H1 (cell line): ENCODE measurements at regions not wholly inside any gene's neighbourhood (a gene's known extent, or its start where the extent isn't known, plus 50 kb on each side); places are given as distances from the start of the nearest gene placed in this dataset.

Source experiments
- CTCF ChIA-PET: fragments of 300-600 bp; sonication (Branson Sonifier 250); formaldehyde crosslinking; loops from one replicate; lab custom pipeline; 2021; ENCODE audit not compliant: partially characterized antibody; lab: Charles Lee
- POLR2A ChIA-PET: fragments of 300-600 bp; sonication (Branson Sonifier 250); formaldehyde crosslinking; loops from one replicate; lab custom pipeline; 2021; ENCODE audit warnings: inconsistent platforms; ENCODE audit not compliant: partially characterized antibody; lab: Charles Lee
- DNase-seq, 2 experiments: peaks; one replicate each; pipeline versions ENCODE4 v3.0.0 to v3.0.0-alpha.2; 2010 to 2022; ENCODE audit warnings: low spot score in 2 of 2, low read depth in 1 of 2, mixed read lengths in 1 of 2
- FAIRE-seq: peaks from 2 replicates; lab custom pipeline; 2011; peaks lifted over from hg19 to GRCh38; lab: Jason Lieb, UNC
- H2AFZ ChIP-seq: 2 replicates; pipeline ENCODE4 v1.8.1; 2012; ENCODE audit warnings: low read length, inconsistent platforms
- H2AK5ac ChIP-seq: 2 replicates; pipeline ENCODE4 v1.6.1; 2013; ENCODE audit warnings: low read depth, low read length
- H2BK120ac ChIP-seq: replicated peaks from 2 replicates; pipeline ENCODE3; 2013; ENCODE audit warnings: low read depth, low read length, inconsistent platforms
- H2BK12ac ChIP-seq: 2 replicates; pipeline ENCODE4 v1.6.1; 2013; ENCODE audit warnings: low read depth, low read length
- H2BK15ac ChIP-seq: 2 replicates; pipeline ENCODE4 v1.6.1; 2013; ENCODE audit warnings: low read length
- H2BK20ac ChIP-seq: 2 replicates; pipeline ENCODE4 v1.6.1; 2013; ENCODE audit warnings: low read length
- H2BK5ac ChIP-seq: 2 replicates; pipeline ENCODE4 v1.6.1; 2013; ENCODE audit warnings: low read depth, low read length
- H3K14ac ChIP-seq: 2 replicates; pipeline ENCODE4 v1.6.1; 2013; ENCODE audit warnings: inconsistent platforms; ENCODE audit not compliant: insufficient read length
- H3K18ac ChIP-seq: 2 replicates; pipeline ENCODE4 v1.6.1; 2013; ENCODE audit warnings: low read length; ENCODE audit errors: extremely low read depth
- H3K23ac ChIP-seq: 2 replicates; pipeline ENCODE4 v1.6.1; 2013; ENCODE audit warnings: inconsistent platforms; ENCODE audit not compliant: insufficient read length
- H3K23me2 ChIP-seq: 2 replicates; pipeline ENCODE4 v1.6.1; 2013; ENCODE audit warnings: low read depth, low read length
- H3K27ac ChIP-seq: 2 replicates; pipeline ENCODE4 v1.6.1; 2011; ENCODE audit warnings: low read depth, low read length, inconsistent platforms
- H3K27me3 ChIP-seq, 4 experiments: replicated peaks in 1 of 4; 1 replicate in 1 of 4; 2 replicates in 3 of 4; pipeline versions ENCODE4 v1.6.1 to v1.8.1; 2011 to 2013; ENCODE audit warnings: low read length in 3 of 4, mild to moderate bottlenecking in 3 of 4, inconsistent platforms in 2 of 4, mixed read lengths in 2 of 4, moderate library complexity in 1 of 4; ENCODE audit not compliant: control insufficient read depth in 3 of 4, insufficient read depth in 3 of 4; ENCODE audit errors: extremely low read depth in 1 of 4
- H3K36me3 ChIP-seq, 4 experiments: 2 replicates each; pipeline versions ENCODE4 v1.6.1 to v1.8.1; 2011 to 2013; ENCODE audit warnings: mild to moderate bottlenecking in 4 of 4, low read length in 3 of 4, moderate library complexity in 2 of 4, control low read depth in 1 of 4, inconsistent platforms in 1 of 4; ENCODE audit not compliant: insufficient read depth in 4 of 4, control insufficient read depth in 2 of 4
- H3K4ac ChIP-seq: replicated peaks from 2 replicates; pipeline ENCODE3; 2013; ENCODE audit warnings: low read length, low read depth, mixed read lengths, inconsistent platforms; ENCODE audit not compliant: insufficient read length
- H3K4me1 ChIP-seq, 4 experiments: replicated peaks in 1 of 4; 1 replicate in 1 of 4; 2 replicates in 3 of 4; pipeline versions ENCODE4 v1.6.1 to v1.8.1; 2011 to 2013; ENCODE audit warnings: low read length in 3 of 4, inconsistent platforms in 2 of 4, mixed read lengths in 1 of 4; ENCODE audit not compliant: insufficient read depth in 4 of 4, control insufficient read depth in 3 of 4
- H3K4me2 ChIP-seq, 2 experiments: 2 replicates each; pipeline versions ENCODE4 v1.6.1 to v1.8.1; 2011 to 2013; ENCODE audit warnings: low read depth in 2 of 2, low read length in 2 of 2, control low read depth in 1 of 2, inconsistent platforms in 1 of 2, mild to moderate bottlenecking in 1 of 2; ENCODE audit not compliant: insufficient read depth in 1 of 2
- H3K4me3 ChIP-seq, 4 experiments: fragments of 200-600, 300-600 bp in 1 of 4; sonication (generic), shearing (Covaris generic), sonication (Bioruptor Twin) in 1 of 4; 2 replicates each; pipeline versions ENCODE4 v1.5.1 to v1.8.1; 2011 to 2016; ENCODE audit warnings: low read length in 4 of 4, low read depth in 3 of 4, control low read depth in 2 of 4, inconsistent platforms in 2 of 4, mild to moderate bottlenecking in 2 of 4, mixed read lengths in 1 of 4, moderate library complexity in 1 of 4; ENCODE audit not compliant: insufficient read depth in 2 of 4; ENCODE audit errors: extremely low read depth in 1 of 4
- H3K56ac ChIP-seq: replicated peaks from 2 replicates; pipeline ENCODE3; 2013; ENCODE audit warnings: low read depth, mild to moderate bottlenecking, mixed read lengths, low read length, inconsistent platforms; ENCODE audit not compliant: insufficient read length
- H3K79me1 ChIP-seq: 2 replicates; pipeline ENCODE4 v1.6.1; 2013; ENCODE audit warnings: low read depth, low read length, control low read depth
- H3K79me2 ChIP-seq, 2 experiments: 2 replicates each; pipeline versions ENCODE4 v1.6.1 to v1.8.1; 2012 to 2013; ENCODE audit warnings: low read length in 2 of 2, mild to moderate bottlenecking in 2 of 2, inconsistent platforms in 1 of 2; ENCODE audit not compliant: insufficient read depth in 2 of 2, control insufficient read depth in 1 of 2
- H3K9ac ChIP-seq, 4 experiments: replicated peaks in 1 of 4; 1 replicate in 1 of 4; 2 replicates in 3 of 4; pipeline versions ENCODE4 v1.6.1 to v1.8.1; 2011 to 2013; ENCODE audit warnings: low read depth in 3 of 4, low read length in 3 of 4, control low read depth in 2 of 4, mild to moderate bottlenecking in 2 of 4, moderate library complexity in 2 of 4, inconsistent platforms in 1 of 4; ENCODE audit errors: extremely low read depth in 1 of 4
- H3K9me3 ChIP-seq, 2 experiments: 2 replicates each; pipeline versions ENCODE4 v1.6.1 to v1.8.1; 2012 to 2013; ENCODE audit warnings: mild to moderate bottlenecking in 2 of 2, moderate library complexity in 2 of 2, control low read depth in 1 of 2, inconsistent platforms in 1 of 2, low read depth in 1 of 2, low read length in 1 of 2, mixed read lengths in 1 of 2; ENCODE audit not compliant: insufficient read depth in 2 of 2
- H4K20me1 ChIP-seq, 2 experiments: replicated peaks in 1 of 2; 2 replicates each; pipeline versions ENCODE3 to v1.8.1; 2011 to 2013; ENCODE audit warnings: inconsistent platforms in 2 of 2, low read length in 2 of 2, mild to moderate bottlenecking in 1 of 2; ENCODE audit not compliant: insufficient read depth in 2 of 2, control insufficient read depth in 1 of 2
- H4K5ac ChIP-seq: 2 replicates; pipeline ENCODE4 v1.6.1; 2013; ENCODE audit warnings: low read length, low read depth, mixed read lengths, inconsistent platforms; ENCODE audit not compliant: insufficient read length
- H4K8ac ChIP-seq: 2 replicates; pipeline ENCODE4 v1.8.0; 2013; ENCODE audit warnings: mild to moderate bottlenecking, moderate library complexity, low read length, inconsistent platforms; ENCODE audit not compliant: insufficient read depth; ENCODE audit errors: extremely low read depth
- H4K91ac ChIP-seq: replicated peaks from 2 replicates; pipeline ENCODE3; 2013; ENCODE audit warnings: low read length, mixed read lengths, inconsistent platforms; ENCODE audit not compliant: insufficient read length
- ASH2L ChIP-seq: fragments of 200-600, 300-600 bp; sonication (generic); IDR thresholded peaks from one replicate; pipeline ENCODE4 v1.7.1; 2017; ENCODE audit warnings: low read length
- ATF3 ChIP-seq: IDR thresholded peaks from 2 replicates; pipeline ENCODE4 v1.6.1; 2011; ENCODE audit warnings: low read depth, mild to moderate bottlenecking, low read length; ENCODE audit not compliant: insufficient read depth
- CBX8 ChIP-seq: fragments of 300-800, 300-1000 bp; sonication (generic); IDR thresholded peaks from 2 replicates; pipeline ENCODE4 v1.7.1; 2016; ENCODE audit warnings: low read depth, low read length, borderline replicate concordance
- EGR1 ChIP-seq: IDR thresholded peaks from 2 replicates; pipeline ENCODE4 v1.6.1; 2011; ENCODE audit warnings: low read depth, low read length, borderline replicate concordance
- EP300 ChIP-seq, 2 experiments: IDR thresholded peaks; 1 replicate in 1 of 2; 2 replicates in 1 of 2; pipeline ENCODE4 v1.6.1; 2011 to 2012; ENCODE audit warnings: low read depth in 2 of 2, low read length in 2 of 2, mild to moderate bottlenecking in 2 of 2, borderline replicate concordance in 1 of 2, inconsistent platforms in 1 of 2, moderate library complexity in 1 of 2
- GABPA ChIP-seq: IDR thresholded peaks from 2 replicates; pipeline ENCODE4 v1.6.1; 2011; ENCODE audit warnings: mild to moderate bottlenecking, low read length, moderate library complexity, borderline replicate concordance; ENCODE audit not compliant: insufficient read depth
- KDM4A ChIP-seq: IDR thresholded peaks from one replicate; pipeline ENCODE4 v1.7.1; 2012; ENCODE audit warnings: low read depth, mild to moderate bottlenecking, moderate library complexity, low read length, inconsistent platforms; ENCODE audit not compliant: severe bottlenecking
- NANOG ChIP-seq: IDR thresholded peaks from 2 replicates; pipeline ENCODE4 v1.6.1; 2011; ENCODE audit warnings: low read length, low read depth, mild to moderate bottlenecking, inconsistent platforms; ENCODE audit not compliant: insufficient read depth, poor library complexity, severe bottlenecking
- POU5F1 ChIP-seq: IDR thresholded peaks from 2 replicates; pipeline ENCODE4 v1.6.1; 2011; ENCODE audit warnings: low read depth, mild to moderate bottlenecking, low read length, moderate library complexity

- Histone ChIP-seq H2AK5ac (no peak overlapping the region), H3K56ac (no peak overlapping the region), H2BK5ac (no peak overlapping the region), H3K9ac (no peak overlapping the region), H3K14ac (no peak overlapping the region), H4K20me1 (no peaks in the 10 kb centered on the region), H3K4me1 (no peaks in the 10 kb centered on the region), H2BK15ac (no peak overlapping the region), H3K23me2 (no peaks in the 10 kb centered on the region), H4K5ac (no peak overlapping the region), H3K4ac (no peak overlapping the region), H3K18ac (no peak overlapping the region), H3K27ac (no peak overlapping the region), H3K9me3 (no peaks in the 10 kb centered on the region), H2BK20ac (no peak overlapping the region), H4K8ac (no peak overlapping the region), H2AFZ (no peak overlapping the region), H4K91ac (no peak overlapping the region), H3K4me3 (no peak overlapping the region), H3K23ac (no peak overlapping the region), H3K4me2 (no peak overlapping the region), H2BK120ac (no peak overlapping the region), H3K36me3 (no peaks in the 10 kb centered on the region), H3K27me3 (no peaks in the 10 kb centered on the region), H3K79me2 (no peaks in the 10 kb centered on the region), H3K79me1 (no peaks in the 10 kb centered on the region), H2BK12ac (no peak overlapping the region)
- FAIRE-seq (no peak), DNase-seq (no peak)
- ChIA-PET POLR2A (no interaction called here), CTCF (no interaction called here)
- TF ChIP-seq EGR1 (no peak), CBX8 (no peak), ATF3 (no peak), KDM4A (no peak), POU5F1 (no peak), GABPA (no peak), EP300 (IDR thresholded peaks at IDR 0.05; ENCODE audit: borderline replicate concordance in 1 of 2, low read depth in 2 of 2, low read length in 2 of 2) (no peak), NANOG (no peak), ASH2L (no peak)
Observed at GRCh38 chr14:40129159-40129558, 696.9 kb upstream of the FBXO33 start.
